ENCODE measurements at regions not wholly inside any gene's neighbourhood (a gene's known extent, or its start where the extent isn't known, plus 50 kb on each side); places are given as distances from the start of the nearest gene placed in this dataset.

GRCh38 chr3:102230057-102230456, 204.8 kb upstream of the ZPLD1 start:
- no peaks in the 10 kb centered on the region for H3K9me3 ChIP-seq
- no peak overlapping the region for H3K27ac ChIP-seq

GRCh38 chr3:102233881-102234280, 200.9 kb upstream of the ZPLD1 start:
- TF ChIP-seq EP300 (IDR thresholded peaks at IDR 0.05) (no peak), POLR2AphosphoS5 (IDR thresholded peaks at IDR 0.05) (no peak), CTCF (IDR thresholded peaks at IDR 0.05) (no peak), POLR2A (IDR thresholded peaks at IDR 0.05) (no peak)
- no peak overlapping the region for H3K4me3 ChIP-seq
- peaks cover 4% of the 10 kb centered on the region for H3K4me1 ChIP-seq
- H3K36me3 ChIP-seq = no peaks in the 10 kb centered on the region
- DNase-seq (ENCODE audit: low spot score in 2 of 2) = no peak
- no peaks in the 10 kb centered on the region for H3K27me3 ChIP-seq
- WGBS = 77% methylated on average over 1 of the region's 1 CpG
- no peaks in the 10 kb centered on the region for H3K9me3 ChIP-seq
- H3K27ac ChIP-seq = no peak overlapping the region

More at GRCh38 chr3:102230057-102230456, 204.8 kb upstream of the ZPLD1 start:
- 95% methylated on average over 2 of the region's 2 CpGs for WGBS
- Histone ChIP-seq H3K4me1 (peaks cover 4% of the 10 kb centered on the region), H3K4me3 (no peak overlapping the region), H3K36me3 (no peaks in the 10 kb centered on the region), H3K27me3 (no peaks in the 10 kb centered on the region)
- TF ChIP-seq CTCF (IDR thresholded peaks at IDR 0.05) (no peak), POLR2A (IDR thresholded peaks at IDR 0.05) (no peak), EP300 (IDR thresholded peaks at IDR 0.05) (no peak), POLR2AphosphoS5 (IDR thresholded peaks at IDR 0.05) (no peak)
- no peak for DNase-seq (ENCODE audit: low spot score in 2 of 2)

- DNase-seq (ENCODE audit: low spot score in 2 of 2) = no peak
- TF ChIP-seq POLR2A (IDR thresholded peaks at IDR 0.05) = no peak
- no peak for TF ChIP-seq CTCF (IDR thresholded peaks at IDR 0.05)
- no peak for TF ChIP-seq EP300 (IDR thresholded peaks at IDR 0.05)
- TF ChIP-seq POLR2AphosphoS5 (IDR thresholded peaks at IDR 0.05) = no peak
- no peaks in the 10 kb centered on the region for H3K4me1 ChIP-seq
- WGBS = 75% methylated on average over 5 of the region's 5 CpGs
- H3K27me3 ChIP-seq = no peaks in the 10 kb centered on the region
- no peaks in the 10 kb centered on the region for H3K9me3 ChIP-seq
- no peak overlapping the region for H3K4me3 ChIP-seq
- H3K27ac ChIP-seq = no peak overlapping the region
- no peaks in the 10 kb centered on the region for H3K36me3 ChIP-seq
Measured at GRCh38 chr3:102235679-102236078, 199.1 kb upstream of the ZPLD1 start.

- H3K4me3 ChIP-seq = no peak overlapping the region
- H3K27me3 ChIP-seq = no peaks in the 10 kb centered on the region
- H3K4me1 ChIP-seq = no peaks in the 10 kb centered on the region
- TF ChIP-seq CTCF (IDR thresholded peaks at IDR 0.05) (no peak), POLR2A (IDR thresholded peaks at IDR 0.05) (no peak)
- no peak for DNase-seq (ENCODE audit: low spot score in 2 of 2)
- WGBS = 94% methylated on average over 3 of the region's 3 CpGs
- no peak overlapping the region for H3K27ac ChIP-seq
- H3K36me3 ChIP-seq = no peaks in the 10 kb centered on the region
- no peaks in the 10 kb centered on the region for H3K9me3 ChIP-seq
Measured at GRCh38 chr3:102237181-102237580, 197.6 kb upstream of the ZPLD1 start.

- Histone ChIP-seq H3K4me1 (no peaks in the 10 kb centered on the region), H3K27me3 (no peaks in the 10 kb centered on the region), H3K4me3 (no peak overlapping the region), H3K36me3 (no peaks in the 10 kb centered on the region), H3K27ac (no peak overlapping the region), H3K9me3 (no peaks in the 10 kb centered on the region)
- DNase-seq (ENCODE audit: low spot score in 2 of 2) = no peak
- 84% methylated on average over 2 of the region's 2 CpGs for WGBS
- TF ChIP-seq EP300 (IDR thresholded peaks at IDR 0.05) = no peak
- no peak for TF ChIP-seq POLR2AphosphoS5 (IDR thresholded peaks at IDR 0.05)
- TF ChIP-seq POLR2A (IDR thresholded peaks at IDR 0.05) = no peak
- TF ChIP-seq CTCF (IDR thresholded peaks at IDR 0.05) = no peak
Measured at GRCh38 chr3:102237838-102238237, 197.0 kb upstream of the ZPLD1 start.
